ENCODE measurements at regions not wholly inside any gene's neighbourhood (a gene's known extent, or its start where the extent isn't known, plus 50 kb on each side); places are given as distances from the start of the nearest gene placed in this dataset.

GRCh38 chr14:38394767-38395166 is 138.9 kb upstream of the CLEC14A start:
- ATAC-seq (no peak), DNase-seq (ENCODE audit: low read depth, low spot score) (no peak)
- no peak overlapping the region for H3K4me3 ChIP-seq (replicated peaks in 1 of 2; ENCODE audit: low read depth in 1 of 2, low read length in 2 of 2)
- POLR2A ChIA-PET = no interaction called here
- no peaks in the 10 kb centered on the region for H4K20me1 ChIP-seq (ENCODE audit: insufficient read depth)
- no peaks in the 10 kb centered on the region for H3K36me3 ChIP-seq (ENCODE audit: control insufficient read depth in 1 of 2, insufficient read depth in 2 of 2, low read length in 2 of 2)
- H3K27me3 ChIP-seq (ENCODE audit: insufficient read depth, low read length) = no peaks in the 10 kb centered on the region
- no peaks in the 10 kb centered on the region for H3K9me3 ChIP-seq (ENCODE audit: control insufficient read depth in 1 of 2, insufficient read depth in 1 of 2, low read depth in 1 of 2, low read length in 2 of 2)
- TF ChIP-seq CTCF (IDR thresholded peaks at IDR 0.05 in 2 of 3, conservative IDR thresholded peaks at IDR 0.05 in 1 of 3; ENCODE audit: borderline replicate concordance in 1 of 3, insufficient read depth in 1 of 3, low read depth in 2 of 3, low read length in 2 of 3) (no peak), FOSL1 (IDR thresholded peaks at IDR 0.05; ENCODE audit: low read depth) (no peak), YY1 (IDR thresholded peaks at IDR 0.05; ENCODE audit: extremely low read depth, insufficient replicate concordance, low read depth, low read length) (no peak), ELF1 (IDR thresholded peaks at IDR 0.05; ENCODE audit: borderline replicate concordance, low read depth) (no peak), CEBPB (IDR thresholded peaks at IDR 0.05; ENCODE audit: low read depth) (no peak), SRF (IDR thresholded peaks at IDR 0.05; ENCODE audit: low read depth) (no peak)
- TF ChIP-seq, protein P1, sequence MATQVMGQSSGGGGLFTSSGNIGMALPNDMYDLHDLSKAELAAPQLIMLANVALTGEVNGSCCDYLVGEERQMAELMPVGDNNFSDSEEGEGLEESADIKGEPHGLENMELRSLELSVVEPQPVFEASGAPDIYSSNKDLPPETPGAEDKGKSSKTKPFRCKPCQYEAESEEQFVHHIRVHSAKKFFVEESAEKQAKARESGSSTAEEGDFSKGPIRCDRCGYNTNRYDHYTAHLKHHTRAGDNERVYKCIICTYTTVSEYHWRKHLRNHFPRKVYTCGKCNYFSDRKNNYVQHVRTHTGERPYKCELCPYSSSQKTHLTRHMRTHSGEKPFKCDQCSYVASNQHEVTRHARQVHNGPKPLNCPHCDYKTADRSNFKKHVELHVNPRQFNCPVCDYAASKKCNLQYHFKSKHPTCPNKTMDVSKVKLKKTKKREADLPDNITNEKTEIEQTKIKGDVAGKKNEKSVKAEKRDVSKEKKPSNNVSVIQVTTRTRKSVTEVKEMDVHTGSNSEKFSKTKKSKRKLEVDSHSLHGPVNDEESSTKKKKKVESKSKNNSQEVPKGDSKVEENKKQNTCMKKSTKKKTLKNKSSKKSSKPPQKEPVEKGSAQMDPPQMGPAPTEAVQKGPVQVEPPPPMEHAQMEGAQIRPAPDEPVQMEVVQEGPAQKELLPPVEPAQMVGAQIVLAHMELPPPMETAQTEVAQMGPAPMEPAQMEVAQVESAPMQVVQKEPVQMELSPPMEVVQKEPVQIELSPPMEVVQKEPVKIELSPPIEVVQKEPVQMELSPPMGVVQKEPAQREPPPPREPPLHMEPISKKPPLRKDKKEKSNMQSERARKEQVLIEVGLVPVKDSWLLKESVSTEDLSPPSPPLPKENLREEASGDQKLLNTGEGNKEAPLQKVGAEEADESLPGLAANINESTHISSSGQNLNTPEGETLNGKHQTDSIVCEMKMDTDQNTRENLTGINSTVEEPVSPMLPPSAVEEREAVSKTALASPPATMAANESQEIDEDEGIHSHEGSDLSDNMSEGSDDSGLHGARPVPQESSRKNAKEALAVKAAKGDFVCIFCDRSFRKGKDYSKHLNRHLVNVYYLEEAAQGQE (IDR thresholded peaks at IDR 0.05; ENCODE audit: low read depth) = no peak
- no peaks in the 10 kb centered on the region for H3K79me2 ChIP-seq (ENCODE audit: insufficient read depth, low read length)
- H3K27ac ChIP-seq (ENCODE audit: low read depth, low read length) = no peak overlapping the region
- intact Hi-C loops (cut with micrococcal nuclease) = no loop called here
- no TSS peak for BruUV-seq (replicated peaks)
- no peak overlapping the region for H3K9ac ChIP-seq (ENCODE audit: low read length)
- no peaks in the 10 kb centered on the region for H3K9me2 ChIP-seq (ENCODE audit: insufficient read depth)
- CTCF ChIA-PET = no interaction called here
- no peaks in the 10 kb centered on the region for H3K4me1 ChIP-seq (ENCODE audit: control insufficient read depth in 1 of 2, insufficient read depth in 2 of 2, low read length in 2 of 2)
- no peak overlapping the region for H2AFZ ChIP-seq (ENCODE audit: low read depth, low read length, poor library complexity, severe bottlenecking)
- RAD21 ChIA-PET (ENCODE audit: low non-redundant PET in 1 of 2, low total read pairs in 2 of 2, uncharacterized antibody in 2 of 2, unreplicated experiment in 2 of 2) = no interaction called here
- H3K4me2 ChIP-seq (ENCODE audit: low read length) = no peak overlapping the region

Measured in HCT116 (cell line).